Muscle of leg (tissue), 3 donors: ENCODE measurements at regions not wholly inside any gene's neighbourhood (a gene's known extent, or its start where the extent isn't known, plus 50 kb on each side); places are given as distances from the start of the nearest gene placed in this dataset.

Experiments
- DNase-seq: peaks from one replicate; pipeline ENCODE4 v3.0.0; 2013
- H3K27ac ChIP-seq: one replicate; pipeline ENCODE4 v1.5.1; 2013; ENCODE audit warnings: mild to moderate bottlenecking, low read length, control low read depth
- H3K27me3 ChIP-seq: one replicate; pipeline ENCODE4 v1.6.1; 2013; ENCODE audit warnings: low read length; ENCODE audit not compliant: control insufficient read depth, insufficient read depth
- H3K36me3 ChIP-seq: one replicate; pipeline ENCODE4 v1.6.1; 2013; ENCODE audit warnings: low read length; ENCODE audit not compliant: control insufficient read depth, insufficient read depth
- H3K4me1 ChIP-seq: one replicate; pipeline ENCODE4 v1.6.1; 2013; ENCODE audit warnings: low read length; ENCODE audit not compliant: control insufficient read depth, insufficient read depth
- H3K4me3 ChIP-seq: one replicate; pipeline ENCODE4 v1.5.1; 2013; ENCODE audit warnings: low read length, control low read depth
- H3K9me3 ChIP-seq: replicated peaks from 2 replicates; pipeline ENCODE4 v1.6.1; 2013; ENCODE audit warnings: low read depth, low read length; ENCODE audit not compliant: control insufficient read depth
- WGBS: methylation state at CpG from one replicate; pipeline ENCODE4 v1.1.5; 2013; ENCODE audit warnings: missing lambda C conversion rate; ENCODE audit not compliant: insufficient coverage; 5-methylcytosine and 5-hydroxymethylcytosine counted together

DNA sequence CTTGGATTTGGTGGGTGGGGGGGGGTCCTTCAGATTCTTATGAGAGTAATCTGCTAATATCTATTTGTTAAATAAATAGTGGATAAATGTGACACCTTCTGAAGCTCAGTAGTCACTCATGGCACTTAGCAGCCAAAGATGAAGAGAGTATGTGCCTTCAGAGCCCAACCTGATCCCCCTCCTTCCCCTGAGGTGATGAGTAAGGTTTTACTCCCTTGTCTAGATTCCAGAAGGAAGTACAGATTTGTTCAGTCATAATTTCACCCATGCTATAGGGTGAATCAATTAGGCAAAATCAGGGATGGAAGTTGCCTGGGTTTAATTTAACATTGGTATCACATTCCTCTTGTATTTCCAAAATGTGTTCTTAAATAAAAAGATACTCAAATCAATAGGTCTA, 340.3 kb upstream of the ATP2B1 start:
- DNase-seq = no peak
- Histone ChIP-seq H3K4me3 (no peak overlapping the region), H3K27me3 (no peaks in the 10 kb centered on the region), H3K9me3 (no peaks in the 10 kb centered on the region), H3K27ac (no peak overlapping the region), H3K36me3 (no peaks in the 10 kb centered on the region), H3K4me1 (no peaks in the 10 kb centered on the region)

DNA sequence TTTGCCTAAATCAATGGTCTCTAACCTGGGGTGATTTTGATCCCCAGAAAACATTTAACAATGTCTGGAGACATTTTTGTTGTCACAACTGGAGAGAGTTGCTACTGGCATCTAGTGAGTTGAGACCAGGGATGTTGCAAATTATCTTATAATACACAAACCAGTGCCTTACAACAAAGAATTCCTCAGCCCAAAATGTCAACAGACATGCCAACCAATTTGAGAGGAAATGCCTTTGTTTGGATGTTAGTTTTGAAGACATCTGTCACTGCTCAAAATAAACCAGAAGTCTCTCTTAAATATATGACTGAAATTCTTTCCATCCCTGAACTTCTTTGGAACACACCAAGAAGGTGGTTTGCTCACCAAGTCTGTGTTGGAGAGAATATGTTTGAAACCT, 336.9 kb upstream of the ATP2B1 start:
- no peak for DNase-seq
- no peaks in the 10 kb centered on the region for H3K27me3 ChIP-seq
- no peaks in the 10 kb centered on the region for H3K36me3 ChIP-seq
- no peaks in the 10 kb centered on the region for H3K4me1 ChIP-seq
- H3K9me3 ChIP-seq = no peaks in the 10 kb centered on the region
- H3K4me3 ChIP-seq = no peak overlapping the region
- no peak overlapping the region for H3K27ac ChIP-seq

GRCh38 chr12:90044069-90044468, 335.4 kb upstream of the ATP2B1 start:
- Histone ChIP-seq H3K4me1 (no peaks in the 10 kb centered on the region), H3K9me3 (no peaks in the 10 kb centered on the region), H3K27ac (no peak overlapping the region), H3K4me3 (no peak overlapping the region), H3K27me3 (no peaks in the 10 kb centered on the region), H3K36me3 (no peaks in the 10 kb centered on the region)
- no peak for DNase-seq

DNA sequence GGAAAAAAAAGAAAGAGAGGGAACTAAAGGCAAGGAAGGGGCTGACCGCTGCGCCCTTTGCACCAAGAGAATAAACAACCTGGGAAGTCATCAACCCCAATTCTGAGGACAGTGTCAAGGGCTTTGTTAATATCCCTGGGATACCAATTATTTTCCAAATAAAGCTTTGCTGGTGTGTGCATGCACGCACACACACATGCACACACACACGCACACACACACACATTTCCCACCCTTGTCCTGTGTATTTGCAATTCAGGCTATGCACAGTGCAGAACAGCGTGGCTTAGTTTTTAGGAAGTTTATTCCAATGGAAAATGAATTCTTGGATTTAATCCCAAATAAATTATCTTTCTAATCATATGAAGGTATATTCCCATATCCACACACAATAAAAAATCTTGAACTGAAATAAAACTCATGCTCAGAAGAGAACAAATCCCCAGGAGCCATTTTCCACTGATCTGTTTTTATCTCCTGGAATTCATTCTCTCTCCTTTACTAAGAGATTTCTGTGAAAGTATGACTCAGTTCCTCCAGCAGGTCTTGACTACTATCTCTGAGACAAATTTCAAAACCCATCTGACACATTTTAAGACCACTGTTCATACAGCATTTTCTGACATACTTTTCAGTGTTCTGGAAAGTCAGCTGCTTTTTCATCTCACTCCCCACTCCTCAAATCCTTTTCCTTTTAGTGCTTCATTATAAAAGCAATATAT, 334.4 kb upstream of the ATP2B1 start:
- H3K36me3 ChIP-seq = no peaks in the 10 kb centered on the region
- no peak overlapping the region for H3K4me3 ChIP-seq
- WGBS = 100% methylated on average over 1 of the region's 5 CpGs
- DNase-seq = peak; percentile 62
- no peak overlapping the region for H3K27ac ChIP-seq
- H3K9me3 ChIP-seq = no peaks in the 10 kb centered on the region
- H3K4me1 ChIP-seq = no peaks in the 10 kb centered on the region
- no peaks in the 10 kb centered on the region for H3K27me3 ChIP-seq

GRCh38 chr12:90038289-90038688, 329.7 kb upstream of the ATP2B1 start:
- Histone ChIP-seq H3K4me1 (no peaks in the 10 kb centered on the region), H3K4me3 (no peak overlapping the region), H3K27ac (no peak overlapping the region), H3K27me3 (no peaks in the 10 kb centered on the region), H3K36me3 (no peaks in the 10 kb centered on the region), H3K9me3 (peaks cover 6% of the 10 kb centered on the region)
- DNase-seq = no peak

DNA sequence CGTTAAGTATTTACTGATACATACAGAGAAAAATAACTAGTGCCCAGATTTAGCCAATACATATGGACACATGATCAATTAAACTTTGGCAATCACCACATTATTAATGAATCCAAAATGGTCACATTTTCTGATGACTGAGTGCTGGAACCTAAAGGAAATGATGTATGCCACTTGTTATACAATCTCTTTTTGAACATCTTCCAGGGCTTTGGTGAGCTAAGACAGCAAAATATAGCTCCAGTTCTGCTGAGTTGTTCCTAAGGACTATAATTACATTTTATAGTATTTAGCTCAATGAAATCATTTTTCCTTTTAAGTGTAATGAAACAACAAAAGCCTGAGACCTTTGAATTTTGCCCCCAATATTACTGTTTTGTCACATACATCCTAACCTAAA, 329.1 kb upstream of the ATP2B1 start:
- no peaks in the 10 kb centered on the region for H3K27me3 ChIP-seq
- peaks cover 6% of the 10 kb centered on the region for H3K9me3 ChIP-seq
- H3K4me3 ChIP-seq = no peak overlapping the region
- H3K27ac ChIP-seq = peak overlapping the region; percentile 21
- no CpG with 5 or more reads among the region's 1 CpG for WGBS
- no peaks in the 10 kb centered on the region for H3K36me3 ChIP-seq
- DNase-seq = peak; percentile 80
- H3K4me1 ChIP-seq = no peaks in the 10 kb centered on the region

GRCh38 chr12:90036637-90037036, 328.0 kb upstream of the ATP2B1 start:
- Histone ChIP-seq H3K36me3 (no peaks in the 10 kb centered on the region), H3K27me3 (no peaks in the 10 kb centered on the region), H3K4me3 (no peak overlapping the region), H3K27ac (no peak overlapping the region), H3K9me3 (peaks cover 6% of the 10 kb centered on the region), H3K4me1 (no peaks in the 10 kb centered on the region)
- no peak for DNase-seq
- WGBS = no CpG with 5 or more reads among the region's 2 CpGs

DNA sequence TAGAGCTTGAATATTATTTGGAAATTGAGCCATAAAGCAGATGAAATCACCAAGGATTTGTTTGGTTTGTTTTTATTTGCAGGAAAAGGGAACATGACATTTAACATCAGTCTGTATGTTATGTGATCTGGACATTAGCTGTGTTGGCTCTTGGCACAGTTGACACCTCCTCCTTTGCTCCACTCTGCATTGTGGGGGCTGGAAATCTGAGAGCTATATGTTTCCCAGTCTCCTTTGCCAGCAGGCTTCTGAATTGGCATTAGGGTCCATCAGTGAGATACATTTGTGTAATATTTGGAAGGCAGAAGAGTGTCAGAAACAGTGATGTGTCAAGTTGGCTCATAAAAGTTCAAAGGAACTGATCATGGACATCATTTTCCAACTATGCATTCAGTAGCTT, 322.1 kb upstream of the ATP2B1 start:
- no peaks in the 10 kb centered on the region for H3K9me3 ChIP-seq
- no peak overlapping the region for H3K27ac ChIP-seq
- H3K36me3 ChIP-seq = no peaks in the 10 kb centered on the region
- no peaks in the 10 kb centered on the region for H3K27me3 ChIP-seq
- peaks cover 4% of the 10 kb centered on the region for H3K4me1 ChIP-seq
- DNase-seq = peak; percentile 43
- H3K4me3 ChIP-seq = no peak overlapping the region

- DNase-seq = peak; percentile 71
- WGBS = no CpG with 5 or more reads among the region's 2 CpGs
- no peak overlapping the region for H3K4me3 ChIP-seq
Measured at GRCh38 chr12:90029317-90029716, 320.7 kb upstream of the ATP2B1 start.

DNA sequence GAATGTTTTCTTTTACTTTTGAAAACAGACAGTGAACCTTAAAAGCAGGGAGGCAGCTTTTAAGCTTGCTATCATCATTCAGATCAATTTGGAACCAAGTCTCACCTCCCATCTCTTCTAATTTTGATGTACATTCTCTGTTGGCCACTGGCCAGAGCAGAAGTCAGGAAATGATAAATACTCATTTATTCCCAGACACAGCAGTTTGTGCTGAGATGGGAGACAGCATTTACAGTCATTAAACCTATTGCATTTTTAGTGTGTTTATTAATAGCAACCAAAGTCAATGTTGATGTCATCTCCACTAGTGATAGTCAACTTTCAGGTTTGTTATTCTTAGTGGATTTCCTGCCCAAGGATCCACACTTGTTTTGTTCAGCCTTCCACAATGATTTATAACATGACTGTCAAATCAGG, 320.0 kb upstream of the ATP2B1 start:
- Histone ChIP-seq H3K27ac (no peak overlapping the region), H3K36me3 (no peaks in the 10 kb centered on the region), H3K27me3 (no peaks in the 10 kb centered on the region), H3K9me3 (no peaks in the 10 kb centered on the region), H3K4me3 (no peak overlapping the region), H3K4me1 (peaks cover 4% of the 10 kb centered on the region)
- DNase-seq = peak; percentile 56

More at GRCh38 chr12:90029317-90029716, 320.7 kb upstream of the ATP2B1 start:
- Histone ChIP-seq H3K9me3 (no peaks in the 10 kb centered on the region), H3K27ac (no peak overlapping the region), H3K4me1 (peaks cover 4% of the 10 kb centered on the region), H3K36me3 (no peaks in the 10 kb centered on the region), H3K27me3 (no peaks in the 10 kb centered on the region)

DNA sequence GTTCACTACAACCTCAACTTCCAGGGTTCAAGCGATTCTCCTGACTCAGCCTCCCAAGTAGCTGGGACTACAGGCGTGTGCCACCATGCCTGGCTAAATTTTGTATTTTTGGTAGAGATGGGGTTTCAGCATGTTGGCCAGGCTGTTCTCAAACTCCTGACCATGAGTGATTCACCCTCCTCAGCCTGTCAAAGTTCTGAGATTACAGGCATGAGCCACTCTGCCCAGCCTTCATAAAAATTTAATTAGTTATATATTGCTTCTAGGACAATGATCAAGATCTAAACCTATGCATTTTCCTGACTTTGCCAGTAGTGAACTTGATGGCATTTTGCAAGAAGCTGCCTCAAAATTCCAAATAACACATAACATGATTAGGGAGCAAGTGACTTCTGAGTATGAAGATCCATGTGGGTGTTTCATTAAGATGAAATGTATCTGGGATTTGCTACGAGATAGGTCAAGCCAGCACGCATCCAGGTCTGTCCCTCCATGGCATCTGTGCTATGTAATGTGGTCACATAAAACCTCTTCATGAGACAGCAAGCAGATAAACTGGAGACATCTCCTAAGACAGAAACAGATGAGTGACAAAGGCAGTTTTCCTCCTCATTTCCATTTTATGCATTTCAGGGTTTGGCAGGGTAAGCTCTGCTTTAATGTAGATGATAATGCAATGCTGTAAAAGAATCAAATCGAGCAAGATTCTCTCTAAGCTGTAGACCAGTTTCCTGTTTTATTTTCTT, 319.4 kb upstream of the ATP2B1 start:
- peaks cover 4% of the 10 kb centered on the region for H3K4me1 ChIP-seq
- no peaks in the 10 kb centered on the region for H3K9me3 ChIP-seq
- H3K4me3 ChIP-seq = no peak overlapping the region
- no CpG with 5 or more reads among the region's 5 CpGs for WGBS
- H3K27ac ChIP-seq = no peak overlapping the region
- no peaks in the 10 kb centered on the region for H3K36me3 ChIP-seq
- H3K27me3 ChIP-seq = no peaks in the 10 kb centered on the region
- DNase-seq = peak; percentile 40
